ENCODE measurements at regions not wholly inside any gene's neighbourhood (a gene's known extent, or its start where the extent isn't known, plus 50 kb on each side); places are given as distances from the start of the nearest gene placed in this dataset.

GRCh38 chr2:114160263-114160981 lies 270.5 kb downstream of the ACTR3 start:
- TF ChIP-seq CTCF (IDR thresholded peaks at IDR 0.05) (no peak), POLR2A (IDR thresholded peaks at IDR 0.05) (no peak)

Measured in lower leg skin (tissue), 3 donors.